ENCODE measurements at regions not wholly inside any gene's neighbourhood (a gene's known extent, or its start where the extent isn't known, plus 50 kb on each side); places are given as distances from the start of the nearest gene placed in this dataset.

DNA sequence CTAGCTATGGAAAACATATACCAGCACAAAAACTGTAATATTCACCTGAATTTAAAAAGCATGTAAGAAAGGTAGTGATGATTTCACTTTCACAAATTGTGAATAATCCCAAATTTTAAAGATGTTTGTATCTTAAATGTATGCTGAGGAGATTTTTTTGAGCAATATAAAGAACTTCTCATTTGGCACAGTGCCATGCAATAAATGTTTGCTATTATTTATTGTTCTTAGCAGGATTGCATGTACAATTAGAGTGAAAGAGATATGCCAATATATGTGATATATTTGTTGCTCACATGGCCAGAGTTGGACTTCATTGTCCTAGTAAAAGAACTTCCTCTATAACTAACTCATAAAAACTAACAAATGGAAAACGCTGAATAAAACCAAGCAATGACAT lies 895.1 kb upstream of the KCND2 start:
- no peaks in the 10 kb centered on the region for H3K9me2 ChIP-seq (replicated peaks; ENCODE audit: control insufficient read depth, low read length)
- no peaks in the 10 kb centered on the region for H3K4me1 ChIP-seq (ENCODE audit: control insufficient read depth, low read length)
- no peak overlapping the region for H3K4me2 ChIP-seq (ENCODE audit: low read length)
- H3F3A ChIP-seq (ENCODE audit: control insufficient read depth, insufficient read depth): no peaks in the 10 kb centered on the region
- H3K79me2 ChIP-seq (ENCODE audit: control insufficient read depth, low read length): no peaks in the 10 kb centered on the region
- no peak for TF ChIP-seq EZH2phosphoT487 (IDR thresholded peaks at IDR 0.05; ENCODE audit: borderline replicate concordance, low read length)
- TF ChIP-seq, protein P1, sequence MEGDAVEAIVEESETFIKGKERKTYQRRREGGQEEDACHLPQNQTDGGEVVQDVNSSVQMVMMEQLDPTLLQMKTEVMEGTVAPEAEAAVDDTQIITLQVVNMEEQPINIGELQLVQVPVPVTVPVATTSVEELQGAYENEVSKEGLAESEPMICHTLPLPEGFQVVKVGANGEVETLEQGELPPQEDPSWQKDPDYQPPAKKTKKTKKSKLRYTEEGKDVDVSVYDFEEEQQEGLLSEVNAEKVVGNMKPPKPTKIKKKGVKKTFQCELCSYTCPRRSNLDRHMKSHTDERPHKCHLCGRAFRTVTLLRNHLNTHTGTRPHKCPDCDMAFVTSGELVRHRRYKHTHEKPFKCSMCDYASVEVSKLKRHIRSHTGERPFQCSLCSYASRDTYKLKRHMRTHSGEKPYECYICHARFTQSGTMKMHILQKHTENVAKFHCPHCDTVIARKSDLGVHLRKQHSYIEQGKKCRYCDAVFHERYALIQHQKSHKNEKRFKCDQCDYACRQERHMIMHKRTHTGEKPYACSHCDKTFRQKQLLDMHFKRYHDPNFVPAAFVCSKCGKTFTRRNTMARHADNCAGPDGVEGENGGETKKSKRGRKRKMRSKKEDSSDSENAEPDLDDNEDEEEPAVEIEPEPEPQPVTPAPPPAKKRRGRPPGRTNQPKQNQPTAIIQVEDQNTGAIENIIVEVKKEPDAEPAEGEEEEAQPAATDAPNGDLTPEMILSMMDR (IDR thresholded peaks at IDR 0.05; ENCODE audit: low read depth, low read length, poor library complexity, severe bottlenecking): no peak
- H3K9me3 ChIP-seq (ENCODE audit: control insufficient read depth, insufficient read depth, low read length): no peaks in the 10 kb centered on the region
- H3K4me3 ChIP-seq (ENCODE audit: low read length): no peak overlapping the region
- H3K27ac ChIP-seq (ENCODE audit: low read depth, low read length): no peak overlapping the region
- H3K36me3 ChIP-seq (ENCODE audit: control insufficient read depth, low read length): no peaks in the 10 kb centered on the region
- H3K27me3 ChIP-seq (ENCODE audit: control insufficient read depth, low read length): no peaks in the 10 kb centered on the region
- H4K20me1 ChIP-seq (ENCODE audit: control insufficient read depth, insufficient read depth, low read depth, low read length): no peaks in the 10 kb centered on the region

DNA sequence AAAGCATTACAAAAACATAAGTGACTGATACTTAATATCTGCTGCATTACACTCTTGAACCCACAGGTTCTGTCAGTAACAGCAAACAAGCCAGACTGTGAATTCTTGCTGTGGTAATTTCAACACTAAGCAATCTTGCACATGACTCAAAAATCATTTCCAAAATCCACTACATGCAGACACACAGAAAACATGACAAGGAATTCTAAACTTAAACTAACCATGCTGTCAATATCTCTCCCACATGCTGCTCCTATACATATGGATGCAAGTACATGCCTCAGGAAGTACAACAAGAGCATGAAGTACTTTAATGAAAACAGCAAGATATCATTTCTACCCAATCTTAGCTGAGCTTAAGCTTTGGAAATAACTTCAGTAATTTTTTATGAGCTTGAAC lies 890.2 kb upstream of the KCND2 start:
- H3K4me3 ChIP-seq (ENCODE audit: low read length): no peak overlapping the region
- H3K9me3 ChIP-seq (ENCODE audit: control insufficient read depth, insufficient read depth, low read length): no peaks in the 10 kb centered on the region
- no peaks in the 10 kb centered on the region for H3K27me3 ChIP-seq (ENCODE audit: control insufficient read depth, low read length)
- H4K20me1 ChIP-seq (ENCODE audit: control insufficient read depth, insufficient read depth, low read depth, low read length): no peaks in the 10 kb centered on the region
- TF ChIP-seq EZH2phosphoT487 (IDR thresholded peaks at IDR 0.05; ENCODE audit: borderline replicate concordance, low read length): no peak
- TF ChIP-seq, protein P1 (IDR thresholded peaks at IDR 0.05; ENCODE audit: low read depth, low read length, poor library complexity, severe bottlenecking): no peak
- H3K36me3 ChIP-seq (ENCODE audit: control insufficient read depth, low read length): no peaks in the 10 kb centered on the region
- H3K9me2 ChIP-seq (replicated peaks; ENCODE audit: control insufficient read depth, low read length): no peaks in the 10 kb centered on the region
- no peaks in the 10 kb centered on the region for H3K79me2 ChIP-seq (ENCODE audit: control insufficient read depth, low read length)
- H3F3A ChIP-seq (ENCODE audit: control insufficient read depth, insufficient read depth): no peaks in the 10 kb centered on the region
- no peaks in the 10 kb centered on the region for H3K4me1 ChIP-seq (ENCODE audit: control insufficient read depth, low read length)
- no peak overlapping the region for H3K4me2 ChIP-seq (ENCODE audit: low read length)
- H3K27ac ChIP-seq (ENCODE audit: low read depth, low read length): no peak overlapping the region

DNA sequence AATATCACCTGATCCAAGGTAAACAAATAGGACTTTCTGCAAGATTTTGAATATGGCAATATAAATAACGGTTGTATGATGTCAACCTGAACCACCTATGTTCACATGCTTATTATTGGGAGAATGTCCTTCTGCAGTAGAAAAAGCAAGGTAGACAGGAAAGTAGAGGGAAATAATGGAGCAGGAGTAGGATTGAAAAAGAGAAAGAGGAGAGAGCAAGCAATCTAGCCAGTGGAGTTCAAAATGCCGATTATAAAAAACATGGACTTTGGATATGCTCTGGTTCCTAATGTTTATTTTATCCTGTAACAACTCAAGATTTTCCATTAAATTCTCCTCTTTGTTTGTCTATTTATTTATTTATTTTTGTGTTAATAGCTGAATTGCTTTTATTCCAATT lies 878.0 kb upstream of the KCND2 start:
- H3K36me3 ChIP-seq (ENCODE audit: control insufficient read depth, low read length): no peaks in the 10 kb centered on the region

More for the DNA sequence above, 878.0 kb upstream of the KCND2 start:
- Histone ChIP-seq H3K4me2 (ENCODE audit: low read length) (no peak overlapping the region), H3F3A (ENCODE audit: control insufficient read depth, insufficient read depth) (no peaks in the 10 kb centered on the region), H3K27ac (ENCODE audit: low read depth, low read length) (no peak overlapping the region), H3K9me3 (ENCODE audit: control insufficient read depth, insufficient read depth, low read length) (no peaks in the 10 kb centered on the region), H3K79me2 (ENCODE audit: control insufficient read depth, low read length) (no peaks in the 10 kb centered on the region), H3K4me1 (ENCODE audit: control insufficient read depth, low read length) (no peaks in the 10 kb centered on the region), H4K20me1 (ENCODE audit: control insufficient read depth, insufficient read depth, low read depth, low read length) (no peaks in the 10 kb centered on the region), H3K4me3 (ENCODE audit: low read length) (no peak overlapping the region), H3K9me2 (replicated peaks; ENCODE audit: control insufficient read depth, low read length) (no peaks in the 10 kb centered on the region), H3K27me3 (ENCODE audit: control insufficient read depth, low read length) (no peaks in the 10 kb centered on the region)
- TF ChIP-seq EZH2phosphoT487 (IDR thresholded peaks at IDR 0.05; ENCODE audit: borderline replicate concordance, low read length): no peak
- TF ChIP-seq, protein P1 (IDR thresholded peaks at IDR 0.05; ENCODE audit: low read depth, low read length, poor library complexity, severe bottlenecking): no peak

Data from DOHH2 (cell line).